ENCODE measurements at regions not wholly inside any gene's neighbourhood (a gene's known extent, or its start where the extent isn't known, plus 50 kb on each side); places are given as distances from the start of the nearest gene placed in this dataset.
A peak's percentile ranks its signal among the peaks of the same experiment; 100 is the strongest.
"Not testable (repeated sequence)": the region's sequence is repeated elsewhere in the genome, so short reads cannot be mapped to it uniquely, and the experiment has no call there.

DNA sequence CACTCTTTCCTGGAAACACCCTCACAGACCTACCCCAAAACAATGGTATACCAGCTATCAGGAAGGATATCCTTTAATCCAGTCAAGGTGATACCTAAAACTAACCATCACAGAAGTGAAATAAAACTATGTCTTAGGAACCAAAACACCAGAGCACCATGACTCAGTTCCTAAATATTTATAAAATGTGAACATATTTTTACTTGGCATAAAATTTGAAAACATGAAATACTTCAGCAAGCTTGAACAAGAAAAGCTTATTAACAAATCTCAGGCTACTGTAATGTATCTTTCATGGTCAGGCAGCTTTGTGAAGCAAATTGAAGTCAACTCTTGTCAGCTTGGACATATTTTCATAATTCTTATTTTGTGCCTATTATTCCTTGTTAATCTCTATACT is 440.8 kb upstream of the CDH20 start:
- DNase-seq (ENCODE audit: low read depth): no peak

DNA sequence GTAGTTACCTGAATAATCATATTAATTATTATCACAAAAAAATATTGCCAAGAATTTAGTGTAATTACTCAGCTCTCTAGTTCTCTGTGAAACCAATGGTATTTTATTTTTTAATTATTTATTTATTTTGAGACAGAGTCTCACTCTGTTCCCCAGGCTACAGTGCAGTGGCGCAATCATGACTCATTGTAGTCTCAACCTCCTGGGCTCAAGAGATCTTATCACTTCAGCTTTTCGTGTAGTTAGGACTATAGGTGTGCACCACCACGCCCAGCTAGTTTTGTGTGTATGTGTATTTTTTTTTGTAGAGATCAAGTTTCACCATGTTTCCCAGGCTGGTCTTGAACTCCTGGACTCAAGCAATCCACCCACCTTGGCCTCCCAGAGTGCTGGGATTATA is 440.4 kb upstream of the CDH20 start:
- no peak for DNase-seq (ENCODE audit: low read depth)

DNA sequence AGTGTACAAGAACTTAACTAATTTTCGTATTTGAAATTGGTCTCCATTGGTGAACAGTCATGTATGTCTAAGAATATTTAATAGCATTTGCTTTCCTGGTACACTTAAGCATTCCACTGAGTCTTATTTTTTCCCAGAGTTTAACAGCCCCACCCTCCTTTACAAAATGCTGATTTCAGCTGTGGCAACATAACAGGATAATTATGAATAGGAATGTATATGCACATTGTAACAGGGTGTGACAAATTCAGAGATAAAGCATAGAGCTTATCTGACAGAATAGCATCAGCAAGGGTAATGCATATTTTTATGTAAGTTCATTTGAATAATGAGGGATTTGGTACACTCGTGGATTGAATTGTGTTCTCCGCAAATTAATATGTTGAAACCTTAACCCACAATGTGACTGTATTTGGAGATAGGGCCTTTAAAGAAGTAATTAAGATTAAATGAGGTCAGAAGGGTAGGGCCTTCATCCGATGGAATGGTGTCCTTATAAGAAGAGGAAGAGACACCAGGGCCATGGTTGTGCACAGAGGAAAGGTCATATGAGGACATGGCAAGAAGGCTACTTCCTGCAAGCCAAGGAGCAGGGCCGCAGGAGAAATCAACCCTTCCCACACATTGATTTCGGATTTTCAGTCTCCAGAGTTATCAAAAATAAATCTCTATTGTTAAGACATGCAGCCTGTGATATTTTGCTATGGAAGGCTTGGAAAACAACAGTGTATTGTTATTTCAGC is 439.7 kb upstream of the CDH20 start:
- DNase-seq (ENCODE audit: low read depth): no peak

DNA sequence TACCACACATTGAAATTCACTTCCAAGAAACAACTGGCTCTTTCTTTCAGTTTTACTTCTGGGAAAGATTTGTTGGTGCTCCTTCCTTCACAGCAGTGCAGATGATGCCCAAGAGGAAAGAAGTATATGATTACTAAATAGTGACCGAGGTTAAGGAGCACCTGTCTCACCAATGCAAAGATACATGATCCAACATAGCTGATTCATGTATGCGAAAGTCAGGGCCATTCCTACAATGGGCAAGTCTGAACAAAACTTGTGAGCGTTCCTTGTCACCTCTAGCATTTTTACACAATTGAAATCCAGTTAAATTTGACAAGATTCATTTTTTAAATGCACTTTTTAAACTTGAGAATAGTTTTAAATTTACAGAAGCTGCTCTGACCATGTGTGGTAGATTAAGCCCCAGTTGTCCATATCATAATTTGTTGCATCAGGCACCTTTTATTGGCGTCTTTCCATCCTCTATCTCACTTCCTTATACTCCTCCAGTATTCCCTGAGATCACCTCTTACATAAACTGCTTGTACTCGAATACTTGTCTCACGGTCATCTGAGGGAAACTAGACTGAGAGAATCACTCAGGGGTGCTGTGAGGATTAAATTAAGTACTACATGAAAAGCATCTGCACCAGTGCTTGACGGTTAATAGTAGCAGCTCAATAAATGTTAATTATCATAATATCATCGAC is 438.8 kb upstream of the CDH20 start:
- DNase-seq (ENCODE audit: low read depth): no peak

DNA sequence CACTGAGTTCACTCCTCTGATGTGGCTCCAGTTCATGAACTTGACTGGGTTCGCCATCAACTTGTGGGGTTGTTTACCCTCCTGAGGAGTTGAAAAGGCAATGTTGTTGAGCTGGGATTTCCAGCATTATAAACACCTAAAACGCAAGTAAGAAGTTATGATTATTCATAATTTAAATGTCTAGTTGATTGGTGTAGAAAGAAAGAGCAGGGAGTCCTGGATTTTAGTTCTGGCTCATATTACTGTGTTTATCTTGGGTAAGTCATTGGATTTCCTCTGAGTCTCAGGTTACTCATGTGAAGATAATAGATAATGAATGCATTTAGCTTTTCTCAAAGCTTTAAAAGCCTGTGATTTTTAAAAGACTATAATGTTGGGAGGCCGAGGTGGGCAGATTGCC is 438.0 kb upstream of the CDH20 start:
- DNase-seq (ENCODE audit: low read depth): no peak

DNA sequence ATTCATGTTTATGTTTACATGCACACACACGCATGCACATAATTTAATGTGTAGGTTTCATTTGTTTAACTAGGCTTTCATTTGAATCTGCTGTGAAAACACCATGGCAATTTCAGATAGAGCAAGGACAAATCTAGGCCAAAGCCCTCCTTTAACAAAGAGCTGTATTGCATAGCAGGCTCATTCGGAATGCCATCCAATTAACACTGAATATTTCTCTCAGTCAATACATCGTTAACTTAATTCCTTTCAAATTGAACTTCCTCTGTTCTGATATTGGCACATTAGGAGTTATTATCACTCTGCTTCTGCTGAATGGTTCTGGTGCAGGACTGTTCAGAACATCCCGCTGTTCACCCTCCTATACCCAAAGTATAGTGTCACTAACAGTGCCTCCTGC is 435.1 kb upstream of the CDH20 start:
- DNase-seq (ENCODE audit: low read depth): no peak

DNA sequence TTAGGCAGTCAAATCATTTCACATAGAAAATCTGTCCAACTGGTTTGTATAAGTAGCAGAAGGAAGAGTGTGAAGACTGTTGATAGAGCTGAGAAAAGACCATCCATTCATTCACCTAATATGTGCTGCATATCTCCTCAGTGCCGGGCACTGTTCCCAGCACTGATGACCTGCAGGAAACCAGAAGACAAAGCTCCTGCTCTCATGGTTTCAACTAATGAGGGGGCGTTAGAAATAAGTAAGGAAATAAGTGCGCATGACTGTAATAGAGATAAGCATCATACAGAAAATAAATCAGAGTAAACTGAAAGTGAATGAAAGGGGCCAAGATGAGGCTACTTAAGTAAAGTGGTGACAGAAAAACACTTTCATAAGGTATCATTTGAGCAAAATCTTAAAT is 427.5 kb upstream of the CDH20 start:
- no peak for DNase-seq (ENCODE audit: low read depth)

DNA sequence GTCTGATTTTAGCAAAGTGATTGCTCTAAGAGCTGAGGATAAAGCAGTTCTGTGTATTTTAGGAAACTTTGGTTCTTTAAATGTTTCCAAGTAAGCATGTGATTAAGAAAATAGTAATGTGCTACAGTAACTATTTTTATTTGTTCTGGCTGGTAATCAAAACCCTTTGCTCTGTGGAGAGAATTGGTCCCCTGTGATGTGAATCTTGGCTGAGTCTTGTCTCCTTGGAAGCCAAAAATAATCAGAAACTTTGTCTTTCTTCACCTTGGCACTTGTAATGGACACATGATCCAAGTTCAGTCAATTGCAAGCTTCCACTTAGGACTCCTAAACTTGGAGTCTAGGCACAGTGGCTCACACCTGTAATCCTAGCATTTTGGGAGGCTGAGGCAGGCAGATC is 422.7 kb upstream of the CDH20 start:
- DNase-seq (ENCODE audit: low read depth): peak; percentile 52

DNA sequence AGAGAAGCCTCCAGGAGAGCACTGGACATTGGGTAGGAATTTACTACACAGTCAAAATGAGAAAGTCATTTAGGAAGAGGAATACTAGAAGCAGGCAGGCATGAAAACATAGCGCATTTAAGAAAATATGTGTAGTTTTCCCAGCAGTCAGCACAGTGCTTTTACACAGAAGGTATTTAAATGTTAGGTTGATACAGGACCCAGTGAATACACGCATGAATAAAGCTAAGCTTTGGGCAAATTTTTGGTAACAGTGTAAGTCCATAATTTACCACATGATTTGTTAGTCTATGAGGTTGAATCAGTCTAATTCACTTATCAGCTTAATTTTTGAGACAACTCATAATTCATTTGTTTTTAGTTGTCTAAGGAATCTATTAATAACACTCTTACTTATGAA is 421.7 kb upstream of the CDH20 start:
- no peak for DNase-seq (ENCODE audit: low read depth)

DNA sequence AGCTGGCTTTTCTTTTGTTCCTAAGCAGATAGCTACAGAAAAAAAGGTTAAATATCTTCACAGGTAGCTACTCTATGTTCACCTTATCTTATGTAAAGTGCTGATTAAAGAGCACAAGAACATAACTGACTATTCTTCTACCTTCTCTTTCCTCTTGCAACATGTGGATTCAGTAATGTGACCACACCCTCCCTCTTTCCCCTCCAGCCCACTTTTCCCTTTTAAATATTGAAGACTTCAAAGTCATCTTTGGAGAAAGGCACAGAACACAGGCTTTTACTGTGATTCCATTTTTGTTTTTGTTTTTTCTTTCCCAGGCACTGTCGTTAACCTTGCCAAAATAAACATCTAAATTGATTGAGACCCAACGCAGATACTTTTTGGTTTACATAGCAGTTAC is 418.1 kb upstream of the CDH20 start:
- DNase-seq (ENCODE audit: low read depth): no peak

DNA sequence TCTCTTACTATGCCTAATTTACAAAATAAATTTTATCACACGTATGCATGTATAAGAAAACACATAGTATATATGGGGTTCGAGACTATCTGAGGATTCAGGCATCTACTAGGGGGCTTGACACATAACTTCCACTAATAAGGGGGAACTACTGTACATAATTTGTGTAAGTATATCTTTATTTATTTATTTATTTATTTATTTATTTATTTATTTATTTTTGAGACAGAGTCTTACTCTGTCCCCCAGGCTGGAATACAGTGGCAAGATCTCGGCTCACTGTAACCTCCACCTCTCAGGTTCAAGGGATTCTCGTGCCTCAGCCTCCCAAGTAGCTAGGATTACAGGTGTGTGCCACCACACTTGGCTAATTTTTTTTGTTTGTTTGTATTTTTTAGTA is 414.4 kb upstream of the CDH20 start:
- not testable (repeated sequence) for DNase-seq (ENCODE audit: low read depth)

DNA sequence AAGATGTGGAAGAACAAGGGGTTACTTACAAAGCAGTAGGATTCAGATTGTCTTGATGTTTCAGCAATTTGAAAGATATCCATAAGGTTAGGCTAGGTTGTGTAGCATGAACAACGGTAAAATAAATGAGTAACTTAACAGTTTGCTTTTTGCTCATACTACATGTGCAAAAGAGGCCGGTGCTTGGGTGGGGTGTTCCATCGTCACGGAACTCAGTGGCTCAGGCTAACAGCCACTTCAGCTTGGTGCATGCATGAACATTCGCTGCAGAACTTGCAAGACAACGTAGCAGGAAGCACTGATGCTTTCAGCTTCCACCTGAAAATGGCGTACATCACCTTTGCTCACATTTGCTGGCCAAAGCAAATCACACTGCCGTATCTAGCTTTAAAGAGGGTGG is 407.3 kb upstream of the CDH20 start:
- DNase-seq (ENCODE audit: low read depth): no peak

DNA sequence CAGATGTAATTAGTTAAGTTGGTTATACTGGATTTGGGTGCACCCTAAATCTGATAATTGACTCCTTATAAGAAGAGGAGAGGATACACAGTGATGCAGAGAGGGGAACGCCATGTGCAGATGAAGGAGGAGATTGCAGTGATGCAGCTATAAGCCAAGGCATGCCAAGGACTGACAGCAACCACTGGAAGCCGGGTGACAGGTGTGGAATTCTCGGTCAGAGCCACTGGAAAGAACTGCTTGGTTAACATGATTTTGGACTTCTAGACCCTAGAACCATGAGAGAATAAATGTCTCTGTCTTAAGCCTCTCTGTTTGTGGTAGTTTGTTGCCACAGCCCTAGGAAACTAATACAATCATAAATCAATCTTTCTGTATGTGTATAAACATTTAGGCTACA is 403.3 kb upstream of the CDH20 start:
- no peak for DNase-seq (ENCODE audit: low read depth)

DNA sequence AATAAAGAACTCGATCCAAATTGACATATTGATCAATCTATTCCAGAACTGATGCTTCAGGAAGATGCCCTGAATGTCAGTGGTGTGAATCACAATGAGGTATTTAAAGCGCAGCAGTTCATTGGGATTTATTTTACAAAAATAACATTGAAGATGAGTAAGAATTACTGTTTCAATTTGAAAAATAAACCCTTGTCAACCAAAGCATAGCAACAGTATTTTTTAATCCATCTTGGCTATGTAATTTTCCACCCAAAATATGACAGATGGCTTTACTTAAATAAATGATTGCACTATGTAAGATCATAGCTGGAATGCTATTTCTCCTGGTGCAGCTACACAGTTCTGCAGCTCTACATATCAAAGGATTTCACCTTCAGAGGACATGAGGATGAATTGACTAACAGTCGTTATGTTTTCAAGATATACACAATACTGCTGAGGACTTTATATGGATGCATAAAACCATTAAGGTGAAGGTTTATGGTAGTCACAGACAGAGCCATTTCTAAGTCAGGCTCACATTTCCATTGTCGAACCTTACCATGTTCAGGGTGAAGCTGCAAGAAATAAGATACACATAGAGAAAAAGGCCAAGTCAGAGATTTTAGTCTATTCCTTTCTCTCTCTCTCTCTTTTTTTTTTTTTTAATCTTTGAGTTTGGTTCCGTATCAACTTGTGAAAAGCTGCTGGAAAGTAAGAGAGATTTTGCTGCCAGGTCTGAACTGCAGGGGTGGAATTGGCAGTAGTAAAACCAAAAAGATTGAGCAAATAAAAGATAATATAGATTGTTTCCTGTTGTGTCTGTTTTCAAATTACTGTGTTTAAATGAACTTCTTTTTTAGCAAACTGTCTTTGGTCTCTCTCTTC is 398.0 kb upstream of the CDH20 start:
- DNase-seq (ENCODE audit: low read depth): peak; percentile 38

DNA sequence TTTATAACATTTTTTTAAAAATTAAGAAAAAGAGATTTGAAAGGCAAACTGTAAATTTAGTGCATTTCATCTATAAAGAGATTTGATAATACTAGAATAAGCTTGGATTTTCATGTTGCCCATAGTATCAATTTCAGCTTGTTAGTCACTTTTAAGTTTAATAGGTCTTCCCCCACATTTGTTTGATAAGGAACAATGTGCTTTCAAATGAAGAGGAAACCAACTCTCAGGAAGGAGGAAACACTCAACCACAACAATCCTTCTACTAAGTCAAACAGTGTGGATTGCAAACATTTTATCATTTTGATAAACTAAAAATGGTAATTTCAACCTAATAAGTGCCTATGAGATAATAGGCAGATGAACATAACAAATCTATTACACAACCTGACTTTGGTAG is 397.1 kb upstream of the CDH20 start:
- DNase-seq (ENCODE audit: low read depth): no peak

DNA sequence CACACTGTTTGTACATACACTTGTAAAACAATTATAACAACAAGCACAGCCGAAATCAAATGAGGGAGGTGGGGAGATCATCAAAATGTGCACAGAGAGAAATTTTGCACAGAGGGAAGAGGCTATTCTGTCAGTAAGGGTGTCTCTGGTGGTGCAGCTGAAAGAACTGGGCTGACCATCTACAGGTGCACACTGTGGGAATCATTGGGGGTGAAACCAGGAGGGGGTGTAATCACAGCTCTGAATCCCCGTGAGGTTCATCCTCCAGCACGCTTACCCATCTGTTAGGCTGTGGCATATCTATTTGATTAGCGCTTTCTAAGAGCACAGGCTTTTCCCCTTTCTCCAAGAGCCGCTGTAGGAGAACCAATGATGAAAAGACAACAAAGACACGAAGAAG is 389.9 kb upstream of the CDH20 start:
- no peak for DNase-seq (ENCODE audit: low read depth)

DNA sequence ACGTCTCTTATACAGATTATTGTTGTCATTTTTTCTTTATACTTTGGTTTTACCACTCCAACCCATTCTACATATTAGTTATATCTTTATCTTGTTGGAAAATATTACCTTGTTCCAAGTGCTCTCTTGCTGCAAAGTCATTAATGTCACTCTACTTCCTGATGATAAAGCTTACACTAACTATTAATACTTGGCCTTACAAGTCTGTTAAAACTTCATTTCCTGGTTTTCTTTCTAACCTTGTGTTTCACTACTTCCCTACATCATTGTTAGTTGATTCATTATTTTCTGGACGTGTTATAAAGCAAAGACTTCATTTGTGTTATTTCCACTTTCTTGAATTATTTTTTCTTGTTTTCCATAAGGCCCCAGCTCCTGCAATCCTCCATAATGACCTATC is 382.6 kb upstream of the CDH20 start:
- DNase-seq (ENCODE audit: low read depth): no peak

DNA sequence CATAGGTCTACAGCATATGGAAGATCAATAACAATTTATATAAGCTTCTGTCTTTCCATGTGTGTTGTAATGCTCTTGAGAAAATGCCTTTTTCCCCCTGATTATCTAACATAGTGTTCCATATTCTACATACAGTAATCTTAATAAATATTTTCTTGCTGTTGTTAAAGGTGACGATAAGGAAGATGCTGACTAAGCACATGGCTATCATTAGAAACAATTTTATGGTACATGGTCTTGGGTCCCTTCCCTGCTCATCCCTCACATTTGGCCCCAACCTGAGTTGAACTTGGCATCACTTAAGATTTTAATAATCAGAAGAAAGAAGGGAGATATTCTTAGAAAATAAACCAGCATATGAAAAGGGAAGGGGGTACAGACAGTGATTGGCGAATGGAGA is 382.1 kb upstream of the CDH20 start:
- no peak for DNase-seq (ENCODE audit: low read depth)

DNA sequence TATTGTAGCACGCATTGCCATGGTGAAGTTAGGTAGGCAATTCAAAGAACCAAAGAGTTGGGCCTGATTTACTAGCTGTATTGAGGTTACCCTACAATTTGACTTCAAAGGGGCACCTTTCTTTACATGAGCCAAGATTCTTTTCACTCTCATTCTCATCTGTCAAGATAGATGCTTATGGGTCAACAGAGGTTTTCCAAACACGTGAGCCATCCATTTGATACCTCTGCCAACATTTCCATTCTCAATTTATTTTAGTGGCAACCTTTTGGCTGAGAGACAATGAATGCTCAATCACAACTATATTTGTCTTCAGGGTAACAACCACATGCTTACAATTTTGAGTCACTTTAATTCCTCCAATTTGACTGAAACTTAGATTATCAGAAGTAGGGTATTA is 370.6 kb upstream of the CDH20 start:
- no peak for DNase-seq (ENCODE audit: low read depth)

DNA sequence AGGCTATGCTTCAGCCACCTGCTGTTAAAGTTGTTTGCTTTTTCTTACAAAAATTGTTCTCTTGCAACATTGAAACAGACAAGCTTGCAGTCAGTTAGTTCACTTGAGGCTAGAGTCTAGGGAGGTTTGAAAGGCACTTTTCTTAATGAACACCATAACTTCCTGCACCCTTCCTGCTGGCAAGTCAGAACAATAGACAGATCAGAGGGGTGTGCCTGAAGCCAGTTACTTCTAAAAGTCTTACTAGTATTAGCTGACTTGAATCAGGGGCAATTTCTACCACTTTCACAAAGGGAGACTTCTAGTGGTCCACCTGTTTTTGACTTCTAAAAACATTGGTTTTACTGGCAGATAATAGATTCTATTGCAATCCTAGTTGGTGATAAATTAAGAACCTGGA is 367.4 kb upstream of the CDH20 start:
- DNase-seq (ENCODE audit: low read depth): no peak

DNA sequence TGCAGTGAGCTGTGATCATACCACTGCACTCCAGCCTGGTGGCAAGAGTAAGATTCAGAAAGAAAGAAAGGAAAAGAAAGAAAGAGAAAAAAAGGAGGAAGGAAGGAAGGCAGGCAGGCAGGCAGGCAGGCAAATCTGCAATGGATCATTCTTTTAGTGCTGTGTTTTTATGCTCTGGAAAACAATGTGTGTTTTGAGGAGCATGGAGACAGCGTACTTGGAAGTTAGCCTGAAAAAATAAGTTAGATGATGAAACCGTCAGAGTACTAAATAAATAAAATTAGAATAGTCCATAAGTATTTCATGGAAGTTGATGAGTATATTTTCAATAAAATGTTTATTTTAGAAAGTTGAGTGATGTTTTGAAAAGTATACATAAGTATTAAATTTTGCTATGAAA is 366.4 kb upstream of the CDH20 start:
- DNase-seq (ENCODE audit: low read depth): no peak

DNA sequence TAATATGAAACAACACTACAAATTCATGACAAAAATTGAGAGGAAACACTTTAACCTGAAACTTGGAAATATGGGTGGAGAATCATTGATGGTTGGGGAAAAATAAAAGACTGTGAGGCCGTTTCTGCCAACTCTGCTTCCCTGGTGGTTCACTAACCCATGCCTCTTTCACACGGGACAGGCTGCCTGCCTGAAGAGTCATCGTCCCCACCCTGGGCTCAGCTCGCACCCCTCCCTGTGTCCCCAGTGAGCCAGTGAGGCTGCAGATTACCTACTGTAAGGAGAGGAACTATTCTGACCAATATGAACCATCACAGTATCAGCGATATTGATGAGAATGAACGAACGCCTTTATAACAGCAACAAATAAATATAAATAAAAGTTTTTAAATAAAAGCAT is 357.8 kb upstream of the CDH20 start:
- DNase-seq (ENCODE audit: low read depth): no peak

DNA sequence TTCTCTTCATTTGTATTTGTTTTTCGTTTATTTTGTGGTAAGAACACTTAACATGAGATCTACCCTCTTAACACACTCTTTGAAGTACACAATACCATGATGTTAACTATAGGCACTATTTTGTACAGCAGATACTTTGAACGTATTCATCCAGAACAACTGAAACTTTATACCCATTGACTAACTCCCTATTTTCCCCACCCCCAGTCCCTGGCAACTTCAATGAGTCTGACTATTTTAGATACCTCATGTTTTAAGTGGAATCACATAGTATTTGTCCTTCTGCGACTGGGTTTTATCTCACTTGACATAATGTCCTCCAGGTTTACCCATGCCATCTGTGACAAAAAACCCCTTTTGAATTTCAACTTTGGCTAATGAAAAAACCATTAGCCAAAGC is 356.3 kb upstream of the CDH20 start:
- no peak for DNase-seq (ENCODE audit: low read depth)

Data from forelimb muscle (tissue), 1 donor.